HG03103 (cell line): ENCODE measurements at regions not wholly inside any gene's neighbourhood (a gene's known extent, or its start where the extent isn't known, plus 50 kb on each side); places are given as distances from the start of the nearest gene placed in this dataset.
"Not testable (repeated sequence)": the region's sequence is repeated elsewhere in the genome, so short reads cannot be mapped to it uniquely, and the experiment has no call there.

ENCODE experiments used
- ATAC-seq: cut with Tn5 transposase; IDR thresholded peaks from one replicate; pipeline ENCODE4 v1.9.1; 2021; ENCODE audit warnings: low read depth; ENCODE audit not compliant: unreplicated experiment

DNA sequence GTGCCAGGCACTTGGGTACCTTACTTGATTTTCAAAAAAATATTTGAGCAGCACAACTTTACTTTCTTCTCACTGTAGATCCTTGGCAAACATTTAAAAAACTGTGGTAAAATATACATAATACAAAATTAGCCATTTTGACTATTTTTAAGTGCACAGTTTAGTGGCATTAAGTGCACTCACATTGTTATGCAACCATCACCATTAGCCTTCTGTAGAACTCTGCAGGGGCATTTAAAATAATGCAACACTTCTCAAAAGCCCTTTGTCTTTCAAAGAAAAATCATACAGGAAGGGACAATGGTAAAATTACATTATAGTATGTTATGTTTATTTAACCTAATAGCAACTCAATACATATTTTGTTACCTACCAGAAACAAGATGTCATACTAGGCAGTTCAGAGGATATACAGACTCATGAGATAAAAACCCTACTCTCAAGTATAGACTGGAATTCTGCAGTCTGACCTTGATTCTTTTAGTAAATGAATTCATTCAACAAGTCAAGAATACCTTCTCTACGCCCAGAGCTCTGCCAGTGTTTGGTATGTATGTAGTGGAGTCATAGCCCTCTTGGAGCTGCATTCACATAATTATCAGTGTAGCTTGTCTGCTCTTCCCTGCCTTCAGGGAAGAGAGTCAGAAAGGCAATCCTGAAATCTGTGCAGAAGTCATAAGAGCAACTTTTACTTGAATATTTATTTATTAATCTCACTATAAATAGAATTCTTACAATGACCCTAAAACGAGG is 74.0 kb upstream of the ARRDC3 start:
- ATAC-seq: no peak

DNA sequence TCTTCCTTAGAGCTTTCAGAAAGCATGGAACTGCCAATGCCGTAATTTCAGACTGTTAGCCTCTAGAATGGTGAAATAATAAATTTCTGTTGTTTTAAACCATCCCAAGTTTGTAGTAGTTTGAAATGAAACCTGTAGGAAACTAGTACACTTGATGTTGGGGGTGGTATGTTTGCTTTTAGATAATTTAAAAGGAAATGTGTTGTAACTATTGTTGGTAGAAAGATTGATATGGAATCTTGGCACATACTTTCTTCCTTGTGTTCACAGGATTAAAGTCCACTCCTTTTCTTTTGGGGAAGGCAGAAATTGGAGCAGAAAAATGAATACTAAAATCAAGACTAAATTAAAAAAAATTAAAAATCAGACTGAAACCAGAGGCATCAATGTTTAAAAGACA is 66.0 kb upstream of the ARRDC3 start:
- no peak for ATAC-seq

DNA sequence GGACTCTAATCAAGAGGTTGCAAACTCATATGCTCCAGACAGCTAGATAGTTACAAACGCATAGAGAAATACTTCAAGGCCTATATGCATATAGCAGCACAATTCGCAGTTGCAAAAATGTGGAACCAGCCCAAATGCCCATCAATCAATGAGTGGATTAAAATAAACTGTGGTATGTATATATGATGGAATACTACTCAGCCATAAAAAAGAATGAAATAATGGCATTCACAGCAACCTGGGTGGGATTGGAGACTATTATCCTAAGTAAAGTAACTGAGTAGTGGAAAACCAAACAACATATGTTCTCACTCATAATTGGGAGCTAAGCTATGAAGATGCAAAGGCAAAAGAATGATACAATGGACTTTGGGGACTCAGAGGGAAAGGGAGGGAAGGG is 65.0 kb upstream of the ARRDC3 start:
- ATAC-seq: not testable (repeated sequence)

DNA sequence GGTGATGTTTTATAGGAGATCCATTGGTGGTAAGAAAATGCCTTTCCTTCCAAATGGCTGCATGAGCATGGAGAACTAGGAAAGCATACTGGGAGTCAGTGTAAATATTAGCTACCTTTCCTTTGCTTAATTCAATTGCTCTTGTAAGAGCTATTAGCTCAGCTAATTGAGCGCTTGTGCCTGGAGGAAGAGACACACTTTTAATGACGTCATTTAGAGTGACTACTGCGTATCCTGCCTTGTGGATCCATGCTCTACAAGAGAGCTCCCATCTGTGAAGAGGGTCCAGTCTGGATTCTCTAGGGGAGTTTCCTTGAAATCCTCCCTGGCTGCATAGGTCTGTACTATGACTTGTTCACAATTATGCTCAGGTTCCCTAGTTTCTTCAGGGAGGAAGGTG is 63.8 kb upstream of the ARRDC3 start:
- not testable (repeated sequence) for ATAC-seq

DNA sequence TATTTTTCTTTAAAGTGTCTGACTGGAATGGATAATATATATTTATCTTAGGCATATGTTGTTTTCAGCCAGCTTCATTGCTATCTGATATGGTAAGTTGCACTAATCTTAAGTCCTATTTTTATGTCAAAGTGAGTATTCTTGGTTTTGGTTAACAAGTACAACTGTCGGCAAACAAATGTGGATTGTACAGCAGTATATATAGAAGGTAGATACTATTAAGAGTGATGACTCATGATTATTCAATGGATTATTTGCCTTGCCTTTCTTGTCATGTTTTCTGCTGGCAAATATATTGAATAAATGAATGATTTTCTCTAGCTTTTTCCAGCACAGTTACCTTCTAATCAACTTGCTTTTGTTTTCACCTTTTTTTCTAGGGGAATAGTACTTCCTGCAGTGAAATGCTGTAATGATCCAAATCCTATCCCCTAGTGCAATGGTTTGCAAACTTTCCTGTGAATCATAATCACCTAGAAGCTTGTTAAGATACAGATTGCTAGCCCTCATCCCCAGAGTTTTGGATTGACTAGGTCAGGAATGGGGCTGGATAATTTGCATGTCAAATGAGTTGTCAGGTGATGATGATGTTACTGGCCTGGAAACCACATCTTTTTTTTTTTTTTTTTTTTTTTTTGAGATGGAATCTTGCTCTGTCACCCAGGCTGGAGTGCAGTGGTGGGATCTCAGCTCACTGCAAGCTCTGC is 60.8 kb upstream of the ARRDC3 start:
- no peak for ATAC-seq

DNA sequence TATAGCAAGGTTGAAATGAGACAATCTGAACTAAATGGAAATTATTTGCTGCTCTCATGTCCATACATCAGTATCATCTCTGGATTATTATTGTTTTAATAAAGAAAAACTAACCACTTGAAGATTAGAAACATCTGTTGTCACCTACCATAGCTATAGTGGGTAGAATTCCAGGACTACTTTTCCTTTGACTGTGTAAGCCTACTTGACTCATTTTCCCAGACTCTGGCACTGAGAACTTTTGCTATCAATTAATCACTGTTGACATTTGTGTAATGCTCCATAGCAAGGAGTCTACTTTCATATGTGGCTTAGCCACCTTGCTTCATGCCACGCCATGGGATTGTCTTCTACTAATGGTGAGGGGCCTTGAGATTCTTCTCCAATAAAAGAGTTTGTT is 59.9 kb upstream of the ARRDC3 start:
- no peak for ATAC-seq

DNA sequence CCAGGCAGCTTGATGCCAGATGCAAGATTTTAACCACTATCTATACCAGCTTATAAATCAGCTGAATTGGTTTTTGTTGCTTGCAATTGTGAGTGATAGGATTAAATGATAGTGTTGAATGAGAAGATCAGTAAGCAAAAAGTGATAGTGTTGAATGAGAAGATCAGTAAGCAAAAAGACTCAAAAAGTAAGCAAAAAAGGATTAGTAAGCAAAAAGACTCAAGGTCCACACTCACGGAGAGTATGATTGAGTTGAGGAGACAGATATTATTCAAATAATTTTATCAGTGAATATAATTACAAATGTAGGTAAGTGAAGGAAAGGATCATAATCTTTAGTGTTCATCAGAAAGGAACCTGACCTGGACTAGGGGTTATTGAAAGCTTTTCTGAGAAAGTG is 58.0 kb upstream of the ARRDC3 start:
- ATAC-seq: no peak

DNA sequence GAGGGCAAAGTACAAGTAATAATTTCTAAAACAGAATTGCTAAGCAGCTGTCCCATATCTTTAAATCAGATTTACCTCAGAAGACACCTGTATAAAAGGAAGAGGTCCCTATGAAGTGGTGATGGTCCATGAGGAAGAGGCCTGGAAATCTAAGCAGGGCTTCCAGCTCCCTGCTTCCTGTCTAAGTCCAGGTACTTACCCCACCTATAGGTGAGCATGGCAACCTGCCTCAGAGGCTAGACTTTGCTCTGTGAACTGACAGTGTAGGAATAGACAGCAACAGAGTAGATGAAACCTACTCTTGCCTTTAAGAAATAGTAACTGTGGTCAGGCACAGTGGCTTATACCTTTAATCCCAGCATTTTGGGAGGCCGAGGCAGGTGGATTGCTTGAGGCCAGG is 55.8 kb upstream of the ARRDC3 start:
- no peak for ATAC-seq

DNA sequence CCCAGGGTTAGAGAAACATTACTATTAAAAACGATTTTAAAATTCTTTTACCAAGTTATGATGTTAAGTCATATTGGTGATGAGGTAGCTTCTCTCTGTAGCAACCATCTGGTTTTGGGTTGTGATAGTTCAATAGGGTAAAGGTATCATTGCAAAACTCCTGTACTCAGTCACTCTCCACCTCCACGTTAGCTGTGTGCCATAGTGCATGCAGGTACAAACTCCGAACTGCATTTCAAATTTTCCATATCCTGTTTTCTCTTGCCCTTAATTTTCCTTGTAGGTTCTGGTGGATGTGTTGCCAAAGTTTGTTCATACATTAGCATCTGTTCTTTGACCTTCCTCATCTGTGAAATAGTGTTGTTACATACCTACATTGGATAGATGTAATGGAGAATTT is 53.1 kb upstream of the ARRDC3 start:
- ATAC-seq: no peak

DNA sequence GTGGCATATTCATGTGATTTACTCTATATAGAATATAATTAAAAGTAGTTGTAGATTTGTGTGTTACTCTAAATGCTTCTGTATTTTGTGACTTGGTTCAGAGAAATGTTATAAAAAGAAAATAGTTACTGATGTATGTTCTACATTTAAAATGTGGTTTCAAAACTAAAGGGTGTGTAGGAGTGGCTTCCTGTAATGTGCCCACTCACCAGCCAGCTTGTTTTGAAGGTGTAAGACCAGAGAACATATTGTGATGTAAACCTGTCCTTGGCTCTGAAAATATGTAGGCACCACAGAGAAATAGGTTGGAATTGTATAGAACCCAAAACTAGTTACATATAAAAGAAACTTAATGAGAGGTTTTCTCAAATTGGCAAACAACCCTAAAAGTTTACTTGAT is 51.2 kb upstream of the ARRDC3 start:
- ATAC-seq: no peak

DNA sequence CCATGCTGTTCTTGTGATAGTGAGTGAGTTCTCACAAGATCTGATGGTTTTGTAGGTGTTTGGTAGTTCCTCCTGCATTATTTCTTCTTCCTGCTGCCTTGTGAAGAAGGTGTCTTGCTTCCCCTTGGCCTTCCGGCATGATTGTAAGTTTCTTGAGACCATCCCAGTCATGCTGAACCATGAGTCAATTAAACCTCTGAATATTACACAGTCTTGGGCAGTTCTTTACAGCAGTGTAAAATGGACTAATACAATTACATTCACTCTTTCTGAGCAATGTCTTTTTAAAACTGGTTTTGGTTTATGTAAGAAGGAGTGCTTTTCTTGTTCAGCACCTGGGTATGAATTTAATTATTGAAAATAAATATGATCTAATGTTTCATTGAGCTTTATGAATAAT is 50.7 kb upstream of the ARRDC3 start:
- no peak for ATAC-seq
